GM19324 (cell line): ENCODE measurements at regions not wholly inside any gene's neighbourhood (a gene's known extent, or its start where the extent isn't known, plus 50 kb on each side); places are given as distances from the start of the nearest gene placed in this dataset.

Experiments
- ATAC-seq: cut with Tn5 transposase; IDR thresholded peaks from one replicate; pipeline ENCODE4 v1.9.1; 2021; ENCODE audit warnings: mild to moderate bottlenecking, moderate library complexity; ENCODE audit not compliant: unreplicated experiment, low FRiP score

DNA sequence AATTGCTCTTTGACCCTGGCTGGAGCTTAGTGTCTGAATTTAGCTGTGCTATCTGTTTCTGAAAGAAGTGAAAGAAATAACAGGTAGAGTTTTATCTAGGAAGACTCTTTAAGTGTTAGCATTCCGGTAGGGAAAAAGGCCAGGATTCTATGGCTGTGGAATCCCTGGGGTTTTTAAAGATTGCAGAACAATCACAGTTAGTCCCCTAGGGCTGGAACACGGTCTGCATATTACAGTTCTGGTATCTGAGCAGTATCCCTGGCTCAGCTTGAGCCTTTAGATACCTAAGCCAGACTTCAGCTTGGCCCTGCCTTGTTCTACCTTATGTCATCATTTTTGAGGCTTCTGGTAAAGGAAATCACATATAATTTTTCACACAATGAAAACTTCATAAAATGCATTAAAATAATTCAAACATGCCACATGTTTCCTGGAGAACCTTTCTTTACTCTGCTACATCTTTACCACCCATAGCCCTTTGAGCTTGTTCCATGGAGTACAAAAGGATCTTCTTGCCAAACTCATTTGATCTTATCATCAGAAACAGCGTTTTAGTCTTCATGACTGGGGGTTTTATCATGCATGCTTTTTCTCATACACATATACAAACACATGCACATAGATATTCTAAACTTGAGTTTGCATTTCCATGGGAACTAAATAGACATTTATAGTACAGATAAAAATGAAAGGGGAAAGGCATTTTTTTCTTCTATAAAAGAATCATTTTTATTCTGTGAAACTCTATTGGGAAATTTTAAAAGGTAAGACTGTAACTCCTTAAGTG lies 410.8 kb downstream of the CETN3 start:
- ATAC-seq: no peak

GRCh38 chr5:89996890-89997289 lies 412.7 kb downstream of the CETN3 start:
- ATAC-seq: no peak

GRCh38 chr5:89996335-89996734 lies 413.2 kb downstream of the CETN3 start:
- ATAC-seq: no peak

GRCh38 chr5:89994266-89994665 lies 415.3 kb downstream of the CETN3 start:
- ATAC-seq: no peak

DNA sequence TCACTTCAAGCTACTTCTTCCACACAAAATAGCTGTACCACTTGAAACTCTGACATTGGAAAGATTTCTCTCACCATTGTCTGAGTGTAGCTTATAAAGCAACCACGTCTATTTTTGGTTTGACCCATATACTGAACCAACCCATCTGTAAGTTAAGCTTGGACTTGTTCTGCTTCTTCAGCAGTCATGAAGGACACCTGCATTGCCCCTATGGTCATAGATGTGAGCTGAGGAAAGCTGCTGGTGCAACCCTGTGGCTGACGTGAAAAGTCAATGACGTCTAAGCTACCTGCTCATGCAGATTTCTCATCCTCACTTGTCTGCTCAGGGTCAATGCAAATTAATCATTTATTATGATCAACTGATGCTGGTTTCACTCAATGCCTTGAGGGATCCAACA lies 417.4 kb downstream of the CETN3 start:
- no peak for ATAC-seq

GRCh38 chr5:89991592-89991991 lies 418.0 kb downstream of the CETN3 start:
- ATAC-seq: no peak

DNA sequence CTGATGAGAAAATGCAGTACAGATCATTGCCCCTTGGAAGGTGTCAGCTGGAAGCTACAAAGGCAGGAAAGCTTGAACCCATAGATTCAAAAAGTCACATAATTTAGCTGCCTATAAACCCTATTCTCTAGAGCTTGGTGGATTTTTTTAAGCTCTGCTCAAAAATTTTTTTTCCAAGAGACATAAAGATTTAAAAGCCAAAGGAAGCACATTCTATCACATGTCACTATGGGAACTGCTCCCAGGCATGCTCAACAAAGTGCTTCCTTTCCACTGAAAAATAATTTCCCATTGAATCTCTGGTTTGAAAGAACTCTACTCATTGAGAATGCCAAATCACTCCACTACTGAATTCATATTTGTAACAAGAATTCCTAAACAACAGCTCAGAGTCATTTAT lies 419.8 kb downstream of the CETN3 start:
- ATAC-seq: no peak

- ATAC-seq: no peak
These were observed 420.4 kb downstream of the CETN3 start for GRCh38 chr5:89988998-89989655.

DNA sequence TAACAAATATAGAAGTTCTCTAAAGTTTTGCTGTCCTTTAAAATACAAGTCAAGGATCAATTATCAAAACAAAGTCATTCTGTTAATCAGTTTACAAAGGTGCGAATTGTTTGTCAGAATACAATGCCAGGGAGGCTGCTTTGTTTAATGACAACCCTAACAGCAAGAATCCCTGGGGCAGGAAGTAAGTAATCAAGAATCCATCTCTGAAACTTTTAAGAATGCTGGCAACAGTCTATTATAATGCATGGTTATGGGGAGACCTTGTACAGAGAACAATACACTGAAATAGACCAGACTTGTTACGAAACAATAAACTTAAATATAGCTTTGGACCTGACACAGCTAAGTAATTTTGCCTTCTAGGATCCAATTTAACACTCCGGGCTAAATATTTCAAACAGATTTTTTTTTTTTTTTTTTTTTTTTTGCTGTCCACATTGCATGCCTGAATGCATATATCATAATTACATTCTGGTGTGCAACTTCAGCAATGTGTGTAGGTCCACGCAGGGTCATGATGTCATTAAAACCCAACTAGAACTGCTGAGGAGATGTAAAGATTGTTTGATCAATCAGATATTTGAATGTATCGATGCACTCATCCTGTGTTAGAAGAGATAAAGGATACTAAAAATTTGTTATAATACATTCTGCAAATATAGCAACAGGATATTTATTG lies 421.3 kb downstream of the CETN3 start:
- ATAC-seq: no peak

DNA sequence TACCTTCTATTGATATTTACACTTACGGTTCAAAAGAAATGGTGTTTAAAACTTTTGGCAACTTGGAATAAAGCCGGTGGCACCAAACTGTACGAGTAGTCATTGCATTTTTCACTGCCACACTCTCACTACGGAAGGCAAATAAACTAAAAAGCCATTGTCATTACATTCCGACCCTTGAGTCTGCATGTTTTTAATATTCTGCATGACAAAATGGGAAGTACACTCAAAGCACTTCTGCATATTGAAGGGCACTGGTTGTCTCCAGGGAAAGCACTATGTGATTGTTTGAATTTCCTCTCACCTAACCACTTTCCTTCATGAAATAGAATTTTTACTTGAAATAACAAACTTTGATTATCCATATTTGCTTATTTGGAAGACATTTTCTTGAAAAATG lies 426.3 kb downstream of the CETN3 start:
- no peak for ATAC-seq

DNA sequence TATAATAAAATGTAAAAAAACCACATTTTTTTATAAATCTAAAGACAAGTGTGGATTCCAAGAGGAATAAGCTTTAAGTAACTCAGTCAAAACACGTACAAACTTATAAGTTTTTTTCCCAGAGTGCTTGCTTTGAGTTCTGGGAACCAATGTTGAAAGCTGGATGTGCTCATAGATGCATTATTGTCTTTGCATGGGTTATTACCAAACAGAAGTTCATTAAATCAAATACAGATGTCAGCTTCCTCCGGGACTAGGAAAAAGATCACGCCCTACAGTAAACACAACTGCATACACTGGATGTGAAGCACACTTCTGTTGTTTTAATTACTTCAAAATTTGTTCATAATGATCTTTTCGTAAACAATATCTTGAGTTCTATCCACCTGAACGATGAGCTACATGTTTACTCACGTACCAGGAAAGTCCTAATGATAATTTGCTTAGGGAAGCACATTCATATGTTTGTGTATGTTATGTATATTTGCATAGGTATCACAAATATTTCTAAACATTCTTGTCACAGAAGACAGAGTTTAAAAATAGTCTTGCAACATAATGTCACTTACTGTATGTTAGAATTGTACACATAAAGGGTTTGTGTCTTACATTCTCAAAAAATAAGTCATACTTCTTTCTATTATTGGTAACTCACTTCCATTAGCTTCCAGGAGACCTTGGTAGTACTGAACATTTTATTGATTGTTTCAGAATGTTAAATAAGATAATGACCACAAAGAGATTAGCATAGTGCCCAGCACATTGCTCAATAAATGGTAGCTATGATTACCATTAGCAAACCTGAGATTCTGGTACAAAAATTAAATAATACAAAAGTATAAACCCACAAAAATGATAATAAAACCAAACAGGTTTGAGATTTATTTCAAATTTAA lies 427.4 kb downstream of the CETN3 start:
- no peak for ATAC-seq

DNA sequence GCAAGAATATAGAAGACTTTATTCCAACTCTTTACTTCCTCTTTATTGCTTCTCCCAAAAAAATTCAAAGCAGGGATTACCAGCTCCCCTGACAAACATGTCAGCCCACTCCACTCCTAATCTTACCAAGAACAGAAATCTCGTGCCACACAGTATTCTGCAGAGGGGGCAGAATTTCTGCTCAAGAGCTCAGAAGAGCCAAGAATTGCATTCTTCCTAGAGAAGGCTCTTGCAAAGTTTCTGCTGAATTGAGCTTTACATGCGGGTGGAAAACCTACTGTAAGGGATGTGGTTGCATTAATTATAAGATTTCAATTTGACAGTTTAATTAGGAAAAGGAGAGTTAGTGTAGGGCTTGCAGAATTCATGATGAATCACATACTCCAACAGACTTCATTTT lies 428.5 kb downstream of the CETN3 start:
- ATAC-seq: no peak

DNA sequence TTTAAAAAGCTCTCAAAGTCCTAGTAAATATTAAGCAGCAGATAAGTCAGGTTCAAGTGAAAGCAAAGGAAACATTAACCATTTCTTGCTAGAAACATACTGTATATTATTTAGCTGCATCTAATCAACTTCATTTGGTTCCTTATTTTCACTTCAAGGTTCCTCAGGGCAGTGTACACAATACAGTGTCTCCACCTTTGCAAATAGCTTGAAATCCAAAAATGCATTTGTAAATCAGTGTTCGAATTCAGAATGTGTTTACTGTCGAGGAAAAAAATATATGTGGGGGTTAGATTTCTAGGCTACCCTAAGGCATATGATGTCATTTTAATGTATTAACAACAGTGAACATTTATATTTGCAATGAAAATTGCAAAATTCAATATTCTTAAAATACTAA lies 436.0 kb downstream of the CETN3 start:
- no peak for ATAC-seq

DNA sequence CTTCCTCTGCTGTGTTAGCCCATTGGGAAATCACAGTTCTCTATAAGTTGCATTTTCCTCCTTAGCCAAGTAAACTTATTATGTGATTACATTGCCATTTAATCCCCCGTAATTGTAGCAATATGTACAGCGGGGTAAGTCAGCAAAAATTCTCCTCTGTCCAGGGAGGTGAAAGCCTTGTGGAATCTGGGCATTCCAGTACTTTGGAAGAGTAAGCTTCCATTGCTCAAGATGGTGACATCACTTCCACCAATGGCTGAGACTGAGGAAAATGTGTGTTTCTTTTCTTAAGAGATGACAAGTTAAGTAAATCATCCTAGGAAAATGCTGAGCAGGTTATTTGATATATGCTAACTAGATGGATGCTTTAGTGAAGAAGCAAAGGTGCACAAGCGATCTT lies 436.7 kb downstream of the CETN3 start:
- no peak for ATAC-seq

- no peak for ATAC-seq
These were observed 440.6 kb downstream of the CETN3 start for GRCh38 chr5:89968958-89969381.

DNA sequence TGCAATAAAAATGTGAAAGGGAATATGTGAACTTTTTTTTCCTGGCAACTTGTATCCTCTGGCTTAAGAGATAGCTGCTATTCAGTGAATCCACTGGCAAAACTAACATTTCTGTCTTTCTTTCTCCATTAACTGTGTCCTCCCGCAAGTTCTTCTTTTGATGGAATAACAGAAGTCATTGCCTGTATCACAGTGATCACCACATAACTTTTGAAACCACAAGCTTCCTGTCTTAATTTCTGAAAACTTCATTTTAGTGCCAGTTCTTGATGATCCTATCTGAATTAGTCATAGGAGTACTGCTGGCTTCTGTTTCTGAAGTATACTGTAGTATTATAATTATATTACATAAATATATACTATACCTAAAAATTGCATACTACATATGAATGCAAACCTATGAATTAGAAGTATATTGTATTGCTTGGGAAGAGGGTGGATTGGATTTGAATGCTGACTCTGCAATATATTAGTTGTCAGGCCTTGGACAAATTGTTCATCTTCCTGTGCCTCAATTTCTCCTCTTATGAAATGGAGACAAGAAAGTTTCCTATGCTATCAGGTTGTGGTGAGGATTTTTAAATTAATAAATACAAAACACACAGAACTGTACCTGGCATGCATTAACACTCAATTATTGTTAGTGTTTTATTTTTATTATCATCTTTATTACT lies 441.6 kb downstream of the CETN3 start:
- ATAC-seq: no peak

- no peak for ATAC-seq
These were observed 452.7 kb downstream of the CETN3 start for GRCh38 chr5:89956838-89957237.

DNA sequence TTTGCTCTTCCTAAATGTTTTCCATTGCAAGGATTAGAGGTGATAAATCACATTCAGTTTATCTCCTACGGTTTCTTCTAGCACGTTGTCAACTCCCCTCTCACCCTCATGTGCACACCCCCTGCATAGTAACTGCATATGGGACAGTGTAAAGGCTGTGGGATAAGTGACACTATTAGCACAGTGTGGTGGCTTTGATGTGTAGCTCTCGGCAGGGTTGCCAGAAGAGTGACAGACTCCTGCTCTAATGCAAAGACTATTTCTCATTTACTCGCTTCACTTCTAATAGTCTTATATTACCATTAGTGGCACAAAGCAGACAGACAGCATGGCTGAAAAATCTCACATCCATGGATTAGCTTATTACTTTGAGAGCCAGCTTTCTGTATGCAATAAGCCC lies 454.6 kb downstream of the CETN3 start:
- ATAC-seq: no peak

- ATAC-seq: no peak
These were observed 457.7 kb downstream of the CETN3 start for GRCh38 chr5:89951876-89952275.

GRCh38 chr5:89950234-89950633 lies 459.3 kb downstream of the CETN3 start:
- no peak for ATAC-seq
